AG10803 (cell line): ENCODE measurements at regions not wholly inside any gene's neighbourhood (a gene's known extent, or its start where the extent isn't known, plus 50 kb on each side); places are given as distances from the start of the nearest gene placed in this dataset.

Source experiments
- DNase-seq: peaks from one replicate; pipeline ENCODE4 v3.0.0; 2010; ENCODE audit warnings: low read depth
- H3K4me3 ChIP-seq: 2 replicates; pipeline ENCODE4 v1.5.1; 2011; ENCODE audit warnings: mild to moderate bottlenecking, low read length, control low read depth
- CTCF ChIP-seq: conservative IDR thresholded peaks from 2 replicates; pipeline ENCODE4 v1.5.1; 2011; ENCODE audit warnings: mild to moderate bottlenecking, low read length, control low read depth, inconsistent platforms

GRCh38 chrX:130552444-130553073 is 150.8 kb downstream of the RBMX2 start:
- H3K4me3 ChIP-seq: no peak overlapping the region
- TF ChIP-seq CTCF: no peak
- no peak for DNase-seq

DNA sequence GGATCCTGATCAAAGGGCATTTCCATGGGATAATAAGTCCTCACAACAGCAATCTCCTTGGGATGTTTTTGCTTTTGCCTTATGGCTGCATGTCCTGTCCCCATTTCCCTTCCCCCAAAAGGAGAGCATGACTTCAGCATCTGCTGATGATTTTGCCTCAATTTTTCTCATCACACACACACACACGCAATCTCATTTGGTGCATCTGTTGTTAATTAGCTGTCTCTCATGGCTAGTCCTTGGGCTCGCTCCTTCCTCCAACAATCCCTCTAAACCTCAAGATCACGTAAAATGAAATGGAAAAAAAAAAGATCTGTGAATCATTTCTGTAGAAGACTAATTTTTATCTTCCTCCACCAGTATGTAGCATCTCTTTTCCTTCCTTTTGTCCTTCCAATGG is 153.6 kb downstream of the RBMX2 start:
- TF ChIP-seq CTCF: no peak
- DNase-seq: peak; percentile 90

GRCh38 chrX:130555757-130556156 is 154.0 kb downstream of the RBMX2 start:
- no peak for TF ChIP-seq CTCF
- H3K4me3 ChIP-seq: no peak overlapping the region
- no peak for DNase-seq

More for the DNA sequence above, 153.6 kb downstream of the RBMX2 start:
- no peak overlapping the region for H3K4me3 ChIP-seq

DNA sequence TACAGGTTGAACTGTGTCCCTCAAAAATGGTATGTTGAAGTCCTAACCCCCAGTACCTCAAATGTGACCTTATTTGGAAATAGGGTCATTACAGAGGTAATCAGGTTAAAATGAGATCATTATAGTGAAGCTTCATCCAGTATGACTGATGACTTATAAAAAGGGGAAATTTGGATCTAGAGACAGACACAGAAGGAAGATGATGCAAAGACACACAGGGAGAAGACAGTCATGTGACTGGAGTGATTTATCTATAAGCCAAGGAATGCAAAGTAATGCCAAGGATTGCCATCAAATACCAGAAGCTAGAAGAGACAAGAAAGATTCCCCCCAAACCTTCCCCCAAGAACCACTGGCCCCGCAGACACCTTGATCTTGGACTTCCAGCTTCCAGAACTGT is 155.2 kb downstream of the RBMX2 start:
- TF ChIP-seq CTCF: no peak
- H3K4me3 ChIP-seq: no peak overlapping the region
- no peak for DNase-seq

DNA sequence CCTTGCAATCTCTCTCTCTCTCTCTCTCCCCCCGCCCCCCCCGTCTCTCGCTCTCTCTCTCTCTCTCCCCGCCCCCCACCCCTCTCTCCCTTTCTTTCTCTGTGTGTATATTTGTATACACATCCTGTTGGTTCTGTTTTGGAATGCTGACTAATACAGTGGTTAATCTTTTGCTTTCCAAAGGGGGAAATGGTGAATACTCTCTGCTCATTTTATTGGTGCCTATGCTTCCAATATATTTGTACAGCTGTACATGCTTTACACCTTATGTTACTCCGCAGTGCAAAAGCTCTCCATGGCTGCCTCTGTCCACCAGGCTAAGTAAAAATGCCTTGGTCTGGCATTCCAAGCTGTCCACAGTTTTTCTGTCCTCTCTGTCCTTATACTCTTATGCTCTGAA is 158.8 kb downstream of the RBMX2 start:
- TF ChIP-seq CTCF: no peak
- peak; percentile 6 for DNase-seq
- no peak overlapping the region for H3K4me3 ChIP-seq

DNA sequence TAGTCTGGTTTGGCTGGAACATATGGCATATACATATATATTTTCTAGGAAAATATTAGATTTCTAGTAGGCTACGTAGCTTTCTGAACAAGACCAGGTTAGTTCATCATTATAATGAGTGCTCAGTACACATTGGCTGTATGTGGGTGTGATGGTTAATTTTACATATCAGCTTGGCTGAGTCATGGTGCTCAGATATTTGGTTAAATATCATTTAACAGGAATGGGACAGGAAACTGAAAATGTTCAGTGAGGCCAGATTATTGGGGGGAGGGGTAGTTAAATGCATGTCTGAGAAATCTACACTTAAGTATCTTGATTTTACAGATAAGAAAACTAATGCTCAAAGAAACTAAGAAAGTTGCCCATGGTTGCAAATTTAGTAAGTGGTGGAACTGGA is 160.1 kb downstream of the RBMX2 start:
- TF ChIP-seq CTCF: no peak
- no peak overlapping the region for H3K4me3 ChIP-seq

DNA sequence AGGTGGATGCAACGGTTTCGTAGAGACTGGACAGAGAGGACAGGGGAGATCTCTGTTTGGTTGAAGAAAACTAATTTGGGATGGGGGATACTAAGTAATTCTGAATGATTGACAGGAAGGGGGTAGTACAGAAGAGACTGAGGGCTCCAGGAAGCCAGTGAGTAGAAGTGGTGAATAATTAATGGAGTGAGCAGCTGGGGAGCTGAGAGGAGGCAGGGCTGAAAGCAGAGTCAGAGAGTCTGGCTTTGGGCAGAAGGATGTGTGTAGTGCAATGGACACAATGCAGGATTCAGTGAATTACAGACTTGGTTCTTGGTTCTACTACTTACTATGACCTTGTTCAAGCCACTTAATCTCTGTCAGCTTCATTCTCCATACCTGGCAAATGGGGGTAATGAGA is 161.7 kb downstream of the RBMX2 start:
- TF ChIP-seq CTCF: no peak
- no peak for DNase-seq
- no peak overlapping the region for H3K4me3 ChIP-seq

More for the DNA sequence above, 160.1 kb downstream of the RBMX2 start:
- DNase-seq: peak; percentile 11
